Osteoblast (primary cell): ENCODE measurements at regions not wholly inside any gene's neighbourhood (a gene's known extent, or its start where the extent isn't known, plus 50 kb on each side); places are given as distances from the start of the nearest gene placed in this dataset.

Experiments used
- DNase-seq: peaks from one replicate; pipeline ENCODE4 v3.0.0; 2011; ENCODE audit warnings: low spot score, mixed read lengths; ENCODE audit not compliant: insufficient read length; ENCODE audit errors: missing footprints
- H2AFZ ChIP-seq: 2 replicates; pipeline ENCODE4 v1.6.0; 2011; ENCODE audit warnings: mild to moderate bottlenecking, low read length
- H3K27ac ChIP-seq: 2 replicates; pipeline ENCODE4 v1.5.1; 2011; ENCODE audit warnings: mild to moderate bottlenecking, low read depth, low read length, moderate library complexity
- H3K27me3 ChIP-seq: 2 replicates; pipeline ENCODE4 v1.6.0; 2012; ENCODE audit warnings: mild to moderate bottlenecking, control low read depth, inconsistent platforms, low read length, moderate library complexity; ENCODE audit not compliant: insufficient read depth
- H3K36me3 ChIP-seq: 2 replicates; pipeline ENCODE4 v1.5.1; 2011; ENCODE audit warnings: mild to moderate bottlenecking, low read length, control low read depth, moderate library complexity; ENCODE audit not compliant: insufficient read depth
- H3K4me1 ChIP-seq: 2 replicates; pipeline ENCODE4 v1.5.1; 2011; ENCODE audit warnings: mild to moderate bottlenecking, low read length, control low read depth, moderate library complexity; ENCODE audit not compliant: insufficient read depth
- H3K4me2 ChIP-seq: 2 replicates; pipeline ENCODE4 v1.6.0; 2011; ENCODE audit warnings: mild to moderate bottlenecking, low read length; ENCODE audit not compliant: insufficient read depth
- H3K4me3 ChIP-seq: fragments of 200-600 bp; sonication (generic); 3 replicates; pipeline ENCODE4 v1.5.1; 2012; ENCODE audit warnings: mild to moderate bottlenecking, low read length, inconsistent platforms; ENCODE audit not compliant: insufficient read depth
- H3K79me2 ChIP-seq: 2 replicates; pipeline ENCODE4 v1.6.0; 2012; ENCODE audit warnings: mild to moderate bottlenecking, low read length, control low read depth, inconsistent platforms; ENCODE audit not compliant: insufficient read depth
- H3K9me3 ChIP-seq: 2 replicates; pipeline ENCODE4 v1.5.1; 2011; ENCODE audit warnings: low read depth, low read length, control low read depth
- H4K20me1 ChIP-seq: 2 replicates; pipeline ENCODE4 v1.6.0; 2012; ENCODE audit warnings: mild to moderate bottlenecking, low read length, control low read depth; ENCODE audit not compliant: insufficient read depth
- CTCF ChIP-seq: IDR thresholded peaks from 2 replicates; pipeline ENCODE4 v1.5.1; 2011; ENCODE audit warnings: mild to moderate bottlenecking, low read depth, low read length, moderate library complexity; ENCODE audit errors: extremely low read depth

- DNase-seq = no peak
- Histone ChIP-seq H3K9me3 (no peaks in the 10 kb centered on the region), H4K20me1 (no peaks in the 10 kb centered on the region), H2AFZ (no peak overlapping the region), H3K79me2 (no peaks in the 10 kb centered on the region), H3K4me2 (no peak overlapping the region), H3K27ac (no peak overlapping the region), H3K36me3 (no peaks in the 10 kb centered on the region), H3K27me3 (no peaks in the 10 kb centered on the region), H3K4me1 (peaks cover 9% of the 10 kb centered on the region), H3K4me3 (no peak overlapping the region)
- no peak for TF ChIP-seq CTCF
Observed at GRCh38 chr15:47383801-47384200, 333.5 kb upstream of the SEMA6D start.

- Histone ChIP-seq H3K4me1 (peaks cover 9% of the 10 kb centered on the region), H3K27ac (no peak overlapping the region), H3K36me3 (no peaks in the 10 kb centered on the region), H2AFZ (peak overlapping the region; percentile 14), H3K9me3 (no peaks in the 10 kb centered on the region), H3K4me2 (no peak overlapping the region), H3K4me3 (no peak overlapping the region), H4K20me1 (no peaks in the 10 kb centered on the region), H3K27me3 (no peaks in the 10 kb centered on the region), H3K79me2 (no peaks in the 10 kb centered on the region)
- DNase-seq = peak; percentile 79
- TF ChIP-seq CTCF = no peak
Observed at GRCh38 chr15:47384341-47384740, 333.0 kb upstream of the SEMA6D start.

GRCh38 chr15:47384776-47385175, 332.5 kb upstream of the SEMA6D start:
- H3K4me2 ChIP-seq = no peak overlapping the region
- peak; percentile 55 for DNase-seq
- H3K27me3 ChIP-seq = no peaks in the 10 kb centered on the region
- TF ChIP-seq CTCF = no peak
- no peak overlapping the region for H3K4me3 ChIP-seq
- H3K79me2 ChIP-seq = no peaks in the 10 kb centered on the region
- H3K27ac ChIP-seq = no peak overlapping the region
- no peaks in the 10 kb centered on the region for H3K36me3 ChIP-seq
- H3K4me1 ChIP-seq = peaks cover 9% of the 10 kb centered on the region
- no peaks in the 10 kb centered on the region for H3K9me3 ChIP-seq
- no peaks in the 10 kb centered on the region for H4K20me1 ChIP-seq
- H2AFZ ChIP-seq = no peak overlapping the region

- H3K9me3 ChIP-seq = no peaks in the 10 kb centered on the region
Observed at GRCh38 chr15:47386459-47386858, 330.8 kb upstream of the SEMA6D start.

More at GRCh38 chr15:47386459-47386858, 330.8 kb upstream of the SEMA6D start:
- no peak for DNase-seq
- no peak overlapping the region for H2AFZ ChIP-seq
- H3K79me2 ChIP-seq = no peaks in the 10 kb centered on the region
- no peak overlapping the region for H3K4me2 ChIP-seq
- no peak overlapping the region for H3K27ac ChIP-seq
- peaks cover 9% of the 10 kb centered on the region for H3K4me1 ChIP-seq
- H4K20me1 ChIP-seq = no peaks in the 10 kb centered on the region
- TF ChIP-seq CTCF = no peak
- no peak overlapping the region for H3K4me3 ChIP-seq
- H3K36me3 ChIP-seq = no peaks in the 10 kb centered on the region
- no peaks in the 10 kb centered on the region for H3K27me3 ChIP-seq
